ENCODE measurements at regions not wholly inside any gene's neighbourhood (a gene's known extent, or its start where the extent isn't known, plus 50 kb on each side); places are given as distances from the start of the nearest gene placed in this dataset.

DNA sequence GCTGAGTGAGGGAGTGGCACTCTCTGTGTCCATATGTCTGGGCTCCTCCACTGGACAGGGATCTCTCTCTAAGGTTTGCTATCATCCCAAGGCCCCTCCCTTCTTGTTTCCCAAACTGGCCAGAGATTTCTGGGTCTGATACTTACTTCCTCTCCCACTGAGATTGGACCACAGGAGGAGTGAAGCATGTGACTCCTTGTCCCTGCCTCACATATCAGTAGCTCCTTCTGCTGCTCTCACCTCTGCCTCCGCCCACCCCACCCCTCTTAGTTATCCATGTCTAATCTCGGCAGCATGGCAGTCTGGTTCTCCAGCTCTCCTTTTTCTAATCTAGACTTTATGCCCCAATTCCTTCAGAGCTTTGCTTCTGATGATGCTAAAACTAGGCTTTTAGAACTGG, 223.1 kb downstream of the RPLP1 start (continued):
- TF ChIP-seq, protein P1, sequence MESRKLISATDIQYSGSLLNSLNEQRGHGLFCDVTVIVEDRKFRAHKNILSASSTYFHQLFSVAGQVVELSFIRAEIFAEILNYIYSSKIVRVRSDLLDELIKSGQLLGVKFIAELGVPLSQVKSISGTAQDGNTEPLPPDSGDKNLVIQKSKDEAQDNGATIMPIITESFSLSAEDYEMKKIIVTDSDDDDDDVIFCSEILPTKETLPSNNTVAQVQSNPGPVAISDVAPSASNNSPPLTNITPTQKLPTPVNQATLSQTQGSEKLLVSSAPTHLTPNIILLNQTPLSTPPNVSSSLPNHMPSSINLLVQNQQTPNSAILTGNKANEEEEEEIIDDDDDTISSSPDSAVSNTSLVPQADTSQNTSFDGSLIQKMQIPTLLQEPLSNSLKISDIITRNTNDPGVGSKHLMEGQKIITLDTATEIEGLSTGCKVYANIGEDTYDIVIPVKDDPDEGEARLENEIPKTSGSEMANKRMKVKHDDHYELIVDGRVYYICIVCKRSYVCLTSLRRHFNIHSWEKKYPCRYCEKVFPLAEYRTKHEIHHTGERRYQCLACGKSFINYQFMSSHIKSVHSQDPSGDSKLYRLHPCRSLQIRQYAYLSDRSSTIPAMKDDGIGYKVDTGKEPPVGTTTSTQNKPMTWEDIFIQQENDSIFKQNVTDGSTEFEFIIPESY (IDR thresholded peaks at IDR 0.05; ENCODE audit: borderline replicate concordance, low read depth), result no peak
- TF ChIP-seq NRF1 (IDR thresholded peaks at IDR 0.05; ENCODE audit: low read depth, low read length) (no peak), EZH2phosphoT487 (IDR thresholded peaks at IDR 0.05; ENCODE audit: borderline replicate concordance, low read depth) (no peak), YY1 (IDR thresholded peaks at IDR 0.05; ENCODE audit: low read depth) (no peak), TAF1 (IDR thresholded peaks at IDR 0.05; ENCODE audit: borderline replicate concordance, low read depth, low read length) (no peak), NFIC (IDR thresholded peaks at IDR 0.05; ENCODE audit: borderline replicate concordance) (no peak), JUND (IDR thresholded peaks at IDR 0.05) (no peak)
- TF ChIP-seq, protein P2, sequence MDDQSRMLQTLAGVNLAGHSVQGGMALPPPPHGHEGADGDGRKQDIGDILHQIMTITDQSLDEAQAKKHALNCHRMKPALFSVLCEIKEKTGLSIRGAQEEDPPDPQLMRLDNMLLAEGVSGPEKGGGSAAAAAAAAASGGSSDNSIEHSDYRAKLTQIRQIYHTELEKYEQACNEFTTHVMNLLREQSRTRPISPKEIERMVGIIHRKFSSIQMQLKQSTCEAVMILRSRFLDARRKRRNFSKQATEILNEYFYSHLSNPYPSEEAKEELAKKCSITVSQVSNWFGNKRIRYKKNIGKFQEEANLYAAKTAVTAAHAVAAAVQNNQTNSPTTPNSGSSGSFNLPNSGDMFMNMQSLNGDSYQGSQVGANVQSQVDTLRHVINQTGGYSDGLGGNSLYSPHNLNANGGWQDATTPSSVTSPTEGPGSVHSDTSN (IDR thresholded peaks at IDR 0.05), result no peak

- H3F3A ChIP-seq (replicated peaks; ENCODE audit: insufficient read depth), result no peaks in the 10 kb centered on the region
- no peaks in the 10 kb centered on the region for H3K36me3 ChIP-seq (replicated peaks in 1 of 2; ENCODE audit: control insufficient read depth in 1 of 2, insufficient read depth in 2 of 2, low read length in 1 of 2)
- H4K20me1 ChIP-seq (ENCODE audit: insufficient read depth), result no peaks in the 10 kb centered on the region
- WGBS (ENCODE audit: low lambda C conversion rate), result 38% methylated on average over 4 of the region's 4 CpGs
- H3K4me3 ChIP-seq (ENCODE audit: low read depth in 2 of 2, low read length in 1 of 2), result no peak overlapping the region
- no peak overlapping the region for H3K9ac ChIP-seq
- DNase-seq, result no peak
- ChIA-PET CTCF (interaction anchor here (0.6 kb wide), 1 partner anchor 323 kb away, joined by 3 read pairs; no protein-coding TSS in a partner anchor), POLR2A (no interaction called here)
- no peak overlapping the region for H3K4me2 ChIP-seq
- H3K9me2 ChIP-seq, result no peaks in the 10 kb centered on the region
- peaks cover 22% of the 10 kb centered on the region; the same call in 1 of the 2 replicates for H3K27me3 ChIP-seq (ENCODE audit: insufficient read depth)
- no peak for TF ChIP-seq CHD2 (IDR thresholded peaks at IDR 0.05; ENCODE audit: low read length, partially characterized antibody)
- no peak for TF ChIP-seq EP300 (IDR thresholded peaks at IDR 0.05; ENCODE audit: borderline replicate concordance in 1 of 2, low read depth in 1 of 2, low read length in 1 of 2)
- TF ChIP-seq IRF3 (IDR thresholded peaks at IDR 0.05; ENCODE audit: low read depth, low read length), result no peak
- TF ChIP-seq POLR2AphosphoS5 (IDR thresholded peaks at IDR 0.05; ENCODE audit: low read depth, low read length), result no peak
- TF ChIP-seq TCF12 (IDR thresholded peaks at IDR 0.05), result no peak
- TF ChIP-seq, protein P1 (IDR thresholded peaks at IDR 0.05; ENCODE audit: borderline replicate concordance, low read depth), result no peak
- TF ChIP-seq, protein P2 (IDR thresholded peaks at IDR 0.05), result no peak
- no peak for TF ChIP-seq RXRA (IDR thresholded peaks at IDR 0.05; ENCODE audit: borderline replicate concordance, low read depth)
- no peak overlapping the region for H3K27ac ChIP-seq (ENCODE audit: low read depth in 2 of 2, low read length in 1 of 2)
- H2AFZ ChIP-seq (ENCODE audit: low read depth), result no peak overlapping the region
- no peaks in the 10 kb centered on the region; a peak in 1 of 4 replicates for H3K4me1 ChIP-seq (ENCODE audit: control insufficient read depth in 1 of 2, insufficient read depth in 2 of 2, low read depth in 1 of 2, low read length in 1 of 2)
- H3K79me2 ChIP-seq (ENCODE audit: insufficient read depth), result no peaks in the 10 kb centered on the region
- no peaks in the 10 kb centered on the region for H3K9me3 ChIP-seq
These were observed 224.8 kb downstream of the RPLP1 start for GRCh38 chr15:69677403-69677802.

All from SK-N-SH (cell line).